UCSD-AML1 (cell line): ENCODE measurements at regions not wholly inside any gene's neighbourhood (a gene's known extent, or its start where the extent isn't known, plus 50 kb on each side); places are given as distances from the start of the nearest gene placed in this dataset.

ENCODE experiments used
- DNase-seq: peaks from one replicate; lab custom pipeline; 2025; ENCODE audit not compliant: unreplicated experiment; lab: John Stamatoyannopoulos, UW

GRCh38 chr3:117674321-117674720 is 964.7 kb downstream of the TUSC7 start:
- DNase-seq, result no peak

GRCh38 chr3:117681619-117682018 is 972.0 kb downstream of the TUSC7 start:
- no peak for DNase-seq

- no peak for DNase-seq
These were observed 977.5 kb downstream of the TUSC7 start for GRCh38 chr3:117687096-117687495.

- no peak for DNase-seq
These were observed 979.0 kb downstream of the TUSC7 start for GRCh38 chr3:117688583-117688982.

GRCh38 chr3:117691526-117691925 is 981.9 kb downstream of the TUSC7 start:
- no peak for DNase-seq

- no peak for DNase-seq
These were observed 982.9 kb downstream of the TUSC7 start for GRCh38 chr3:117692416-117692995.

GRCh38 chr3:117695321-117695720 is 985.7 kb downstream of the TUSC7 start:
- DNase-seq, result no peak

GRCh38 chr3:117695871-117696645 is 986.5 kb downstream of the TUSC7 start:
- no peak for DNase-seq

- DNase-seq, result no peak
These were observed 987.4 kb downstream of the TUSC7 start for GRCh38 chr3:117696851-117697407.

GRCh38 chr3:117699058-117699457 is 989.5 kb downstream of the TUSC7 start:
- no peak for DNase-seq

GRCh38 chr3:117700573-117701360 is 991.2 kb downstream of the TUSC7 start:
- DNase-seq, result no peak

- no peak for DNase-seq
These were observed 995.4 kb downstream of the TUSC7 start for GRCh38 chr3:117705011-117705410.

GRCh38 chr3:117706037-117706436 is 996.5 kb downstream of the TUSC7 start:
- DNase-seq, result no peak

- no peak for DNase-seq
These were observed 997.2 kb downstream of the TUSC7 start for GRCh38 chr3:117706756-117707155.

GRCh38 chr3:117708601-117709000 is 999.0 kb downstream of the TUSC7 start:
- DNase-seq, result no peak

- no peak for DNase-seq
These were observed 999.5 kb downstream of the TUSC7 start for GRCh38 chr3:117709108-117709507.

- DNase-seq, result no peak
These were observed 1000.9 kb downstream of the TUSC7 start for GRCh38 chr3:117710501-117710900.

- no peak for DNase-seq
These were observed 1009.8 kb downstream of the TUSC7 start for GRCh38 chr3:117719316-117719926.

- no peak for DNase-seq
These were observed 1012.3 kb downstream of the TUSC7 start for GRCh38 chr3:117721866-117722265.

- no peak for DNase-seq
These were observed 1013.3 kb downstream of the TUSC7 start for GRCh38 chr3:117722856-117723255.

GRCh38 chr3:117723825-117724224 is 1014.2 kb downstream of the TUSC7 start:
- DNase-seq, result no peak
